Endodermal cell (in vitro differentiated cells): ENCODE measurements at regions not wholly inside any gene's neighbourhood (a gene's known extent, or its start where the extent isn't known, plus 50 kb on each side); places are given as distances from the start of the nearest gene placed in this dataset.

Experiments used
- DNase-seq: peaks from one replicate; pipeline ENCODE4 v3.0.0-alpha.2; 2017
- H3K27ac ChIP-seq: 2 replicates; pipeline ENCODE4 v1.5.1; 2013; ENCODE audit warnings: mild to moderate bottlenecking, low read depth, low read length, moderate library complexity
- H3K27me3 ChIP-seq: 2 replicates; pipeline ENCODE4 v1.6.1; 2013; ENCODE audit warnings: mild to moderate bottlenecking, low read length, moderate library complexity; ENCODE audit not compliant: insufficient read depth, control insufficient read depth, poor library complexity, severe bottlenecking
- H3K36me3 ChIP-seq: 2 replicates; pipeline ENCODE4 v1.7.0; 2013; ENCODE audit warnings: mild to moderate bottlenecking, low read length, moderate library complexity; ENCODE audit not compliant: control insufficient read depth, insufficient read depth
- H3K4me1 ChIP-seq: one replicate; pipeline ENCODE4 v1.7.0; 2013; ENCODE audit warnings: low read length; ENCODE audit not compliant: control insufficient read depth, insufficient read depth
- H3K4me3 ChIP-seq: 2 replicates; pipeline ENCODE4 v1.5.1; 2013; ENCODE audit warnings: mild to moderate bottlenecking, low read length, moderate library complexity
- H3K9ac ChIP-seq: 2 replicates; pipeline ENCODE4 v1.6.1; 2013; ENCODE audit warnings: mild to moderate bottlenecking, low read length, moderate library complexity; ENCODE audit not compliant: poor library complexity, severe bottlenecking; ENCODE audit errors: extremely low read depth
- H3K9me3 ChIP-seq: 2 replicates; pipeline ENCODE4 v1.6.1; 2013; ENCODE audit warnings: mild to moderate bottlenecking, low read length, moderate library complexity; ENCODE audit not compliant: control insufficient read depth
- H3K27ac Mint-ChIP-seq: 2 replicates; pipeline ENCODE4 v1.8.0; 2020; ENCODE audit warnings: mixed read lengths
- H3K27me3 Mint-ChIP-seq: 2 replicates; pipeline ENCODE4 v1.8.0; 2021; ENCODE audit warnings: mild to moderate bottlenecking, mixed read lengths; ENCODE audit not compliant: insufficient read depth
- H3K36me3 Mint-ChIP-seq: 2 replicates; pipeline ENCODE4 v1.8.0; 2020; ENCODE audit warnings: low read depth, mixed read lengths
- H3K4me1 Mint-ChIP-seq: 2 replicates; pipeline ENCODE4 v1.8.0; 2020; ENCODE audit warnings: mixed read lengths
- H3K4me3 Mint-ChIP-seq: 2 replicates; pipeline ENCODE4 v1.8.0; 2020; ENCODE audit warnings: mild to moderate bottlenecking, moderate library complexity, mixed read lengths
- H3K9me3 Mint-ChIP-seq: 2 replicates; pipeline ENCODE4 v1.8.0; 2020; ENCODE audit warnings: mild to moderate bottlenecking, mixed read lengths
- CTCF ChIP-seq: fragments of 200-600 bp; sonication (generic); conservative IDR thresholded peaks from 2 replicates; pipeline ENCODE4 v1.5.0; 2021; ENCODE audit warnings: antibody characterized with exemption, mild to moderate bottlenecking
- WGBS, 2 experiments: methylation state at CpG; one replicate each; pipeline versions ENCODE4 v1.1.5 to v1.1.7; 2013; ENCODE audit warnings: missing lambda C conversion rate in 2 of 2, mixed read lengths in 1 of 2; ENCODE audit not compliant: insufficient coverage in 1 of 2, insufficient read length in 1 of 2; 5-methylcytosine and 5-hydroxymethylcytosine counted together

GRCh38 chr11:44674809-44675208, 52.0 kb upstream of the TSPAN18 start:
- Mint-ChIP-seq H3K4me3 (no peak overlapping the region), H3K4me1 (peaks cover 3% of the 10 kb centered on the region), H3K9me3 (peaks cover 21% of the 10 kb centered on the region), H3K27me3 (no peaks in the 10 kb centered on the region), H3K36me3 (no peaks in the 10 kb centered on the region), H3K27ac (no peak overlapping the region)
- no peaks in the 10 kb centered on the region for H3K27me3 ChIP-seq
- H3K36me3 ChIP-seq = no peaks in the 10 kb centered on the region
- H3K4me3 ChIP-seq = no peak overlapping the region
- H3K9ac ChIP-seq = no peak overlapping the region
- no peak overlapping the region for H3K27ac ChIP-seq
- H3K4me1 ChIP-seq = no peaks in the 10 kb centered on the region
- WGBS, 2 experiments = 81 to 87% methylated on average over 5 of the region's 5 CpGs
- TF ChIP-seq CTCF = no peak
- DNase-seq = no peak
- no peaks in the 10 kb centered on the region for H3K9me3 ChIP-seq

GRCh38 chr11:44675906-44676305, 50.9 kb upstream of the TSPAN18 start:
- no peaks in the 10 kb centered on the region for H3K9me3 ChIP-seq
- H3K4me3 Mint-ChIP-seq = no peak overlapping the region
- no peak overlapping the region for H3K27ac Mint-ChIP-seq
- H3K4me3 ChIP-seq = no peak overlapping the region
- DNase-seq = no peak
- no peaks in the 10 kb centered on the region for H3K36me3 ChIP-seq
- no peaks in the 10 kb centered on the region for H3K36me3 Mint-ChIP-seq
- no peaks in the 10 kb centered on the region for H3K27me3 Mint-ChIP-seq
- H3K4me1 Mint-ChIP-seq = no peaks in the 10 kb centered on the region
- no peaks in the 10 kb centered on the region for H3K4me1 ChIP-seq
- no peak overlapping the region for H3K9ac ChIP-seq
- peaks cover 17% of the 10 kb centered on the region for H3K9me3 Mint-ChIP-seq
- H3K27ac ChIP-seq = no peak overlapping the region
- H3K27me3 ChIP-seq = no peaks in the 10 kb centered on the region
- no CpG with 5 or more reads among the region's 1 CpG for WGBS, 2 experiments
- no peak for TF ChIP-seq CTCF
